Muscle of leg (tissue), 3 donors: ENCODE measurements at regions not wholly inside any gene's neighbourhood (a gene's known extent, or its start where the extent isn't known, plus 50 kb on each side); places are given as distances from the start of the nearest gene placed in this dataset.

Experiments
- DNase-seq: peaks from one replicate; pipeline ENCODE4 v3.0.0; 2013
- H3K27ac ChIP-seq: one replicate; pipeline ENCODE4 v1.5.1; 2013; ENCODE audit warnings: mild to moderate bottlenecking, low read length, control low read depth
- H3K27me3 ChIP-seq: one replicate; pipeline ENCODE4 v1.6.1; 2013; ENCODE audit warnings: low read length; ENCODE audit not compliant: control insufficient read depth, insufficient read depth
- H3K36me3 ChIP-seq: one replicate; pipeline ENCODE4 v1.6.1; 2013; ENCODE audit warnings: low read length; ENCODE audit not compliant: control insufficient read depth, insufficient read depth
- H3K4me1 ChIP-seq: one replicate; pipeline ENCODE4 v1.6.1; 2013; ENCODE audit warnings: low read length; ENCODE audit not compliant: control insufficient read depth, insufficient read depth
- H3K4me3 ChIP-seq: one replicate; pipeline ENCODE4 v1.5.1; 2013; ENCODE audit warnings: low read length, control low read depth
- H3K9me3 ChIP-seq: replicated peaks from 2 replicates; pipeline ENCODE4 v1.6.1; 2013; ENCODE audit warnings: low read depth, low read length; ENCODE audit not compliant: control insufficient read depth
- WGBS: methylation state at CpG from one replicate; pipeline ENCODE4 v1.1.5; 2013; ENCODE audit warnings: missing lambda C conversion rate; ENCODE audit not compliant: insufficient coverage; 5-methylcytosine and 5-hydroxymethylcytosine counted together

DNA sequence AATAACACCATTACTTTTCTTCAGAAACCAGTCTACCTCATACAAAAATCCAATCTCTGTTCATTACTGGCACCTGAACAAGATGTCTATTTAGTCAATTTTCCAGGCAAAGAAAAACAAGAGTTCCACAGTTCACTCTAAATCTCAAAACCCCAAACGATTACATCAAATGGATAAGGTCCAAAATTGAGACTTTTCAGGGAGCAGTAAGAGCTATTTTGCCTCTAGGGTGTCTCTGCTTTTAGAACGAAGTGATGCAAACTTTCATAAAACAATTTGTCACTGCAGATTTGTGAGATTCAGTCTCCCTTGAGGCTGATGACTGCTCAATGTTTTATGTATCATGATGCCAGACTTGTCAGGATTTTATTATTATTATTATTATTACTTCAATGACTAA lies 937.0 kb upstream of the PHF14 start:
- Histone ChIP-seq H3K4me3 (no peak overlapping the region), H3K27ac (no peak overlapping the region), H3K4me1 (no peaks in the 10 kb centered on the region), H3K9me3 (no peaks in the 10 kb centered on the region), H3K27me3 (no peaks in the 10 kb centered on the region), H3K36me3 (no peaks in the 10 kb centered on the region)
- peak; percentile 27 for DNase-seq
- WGBS = no CpG with 5 or more reads among the region's 2 CpGs

- no CpG with 5 or more reads among the region's 1 CpG for WGBS
Measured at GRCh38 chr7:10038351-10038750, 935.3 kb upstream of the PHF14 start.

GRCh38 chr7:10040674-10041073 lies 933.0 kb upstream of the PHF14 start:
- no CpG with 5 or more reads among the region's 3 CpGs for WGBS
- no peak overlapping the region for H3K27ac ChIP-seq
- no peaks in the 10 kb centered on the region for H3K4me1 ChIP-seq
- no peaks in the 10 kb centered on the region for H3K27me3 ChIP-seq
- H3K4me3 ChIP-seq = no peak overlapping the region
- no peaks in the 10 kb centered on the region for H3K36me3 ChIP-seq
- DNase-seq = no peak
- H3K9me3 ChIP-seq = no peaks in the 10 kb centered on the region

More at GRCh38 chr7:10038351-10038750, 935.3 kb upstream of the PHF14 start:
- Histone ChIP-seq H3K27me3 (no peaks in the 10 kb centered on the region), H3K36me3 (no peaks in the 10 kb centered on the region), H3K4me3 (no peak overlapping the region), H3K9me3 (no peaks in the 10 kb centered on the region), H3K27ac (no peak overlapping the region), H3K4me1 (no peaks in the 10 kb centered on the region)
- no peak for DNase-seq

GRCh38 chr7:10070899-10071298 lies 902.8 kb upstream of the PHF14 start:
- H3K36me3 ChIP-seq = no peaks in the 10 kb centered on the region
- DNase-seq = no peak
- no peak overlapping the region for H3K4me3 ChIP-seq
- no peaks in the 10 kb centered on the region for H3K4me1 ChIP-seq
- H3K27me3 ChIP-seq = no peaks in the 10 kb centered on the region
- H3K27ac ChIP-seq = no peak overlapping the region
- H3K9me3 ChIP-seq = no peaks in the 10 kb centered on the region

GRCh38 chr7:10075866-10076265 lies 897.8 kb upstream of the PHF14 start:
- WGBS = no CpG with 5 or more reads among the region's 3 CpGs
- no peak overlapping the region for H3K27ac ChIP-seq
- DNase-seq = no peak
- no peaks in the 10 kb centered on the region for H3K36me3 ChIP-seq
- no peaks in the 10 kb centered on the region for H3K27me3 ChIP-seq
- H3K4me1 ChIP-seq = no peaks in the 10 kb centered on the region
- no peak overlapping the region for H3K4me3 ChIP-seq
- peaks cover 2% of the 10 kb centered on the region for H3K9me3 ChIP-seq

DNA sequence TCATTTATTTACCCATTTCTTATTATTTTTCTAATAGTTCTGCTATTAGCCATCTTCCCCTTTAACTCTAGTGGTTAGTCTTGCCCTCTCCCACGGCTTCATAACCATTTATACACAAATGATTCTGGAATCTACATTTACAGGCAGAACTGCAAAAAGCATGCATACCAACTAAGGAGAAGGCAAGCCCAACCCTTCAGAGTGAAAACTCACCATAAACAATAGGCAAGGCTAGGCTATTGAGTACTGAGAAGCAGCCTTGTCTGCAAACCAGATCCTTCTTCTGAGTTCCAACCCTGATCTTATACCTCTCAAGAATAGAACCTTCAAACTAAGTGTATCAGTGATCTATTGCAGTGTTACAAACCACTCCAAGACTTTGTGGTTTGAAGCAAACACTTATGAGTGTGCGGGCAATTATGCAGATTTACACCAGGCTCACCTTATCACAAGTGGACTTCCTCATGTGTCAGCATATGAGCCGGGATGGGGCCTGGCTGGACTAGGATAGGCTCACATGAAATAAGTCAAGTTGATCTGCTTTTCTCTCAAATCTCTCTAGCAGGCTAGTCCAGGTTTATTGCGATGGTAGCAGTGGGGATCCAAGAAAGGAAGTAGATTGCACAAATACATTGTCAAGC lies 896.9 kb upstream of the PHF14 start:
- H3K27ac ChIP-seq = no peak overlapping the region
- H3K4me3 ChIP-seq = no peak overlapping the region
- no peaks in the 10 kb centered on the region for H3K4me1 ChIP-seq
- H3K27me3 ChIP-seq = no peaks in the 10 kb centered on the region
- WGBS = 83% methylated on average over 3 of the region's 4 CpGs
- H3K9me3 ChIP-seq = peaks cover 2% of the 10 kb centered on the region
- DNase-seq = no peak
- H3K36me3 ChIP-seq = no peaks in the 10 kb centered on the region

GRCh38 chr7:10079572-10079971 lies 894.1 kb upstream of the PHF14 start:
- no peaks in the 10 kb centered on the region for H3K27me3 ChIP-seq
- peaks cover 2% of the 10 kb centered on the region for H3K9me3 ChIP-seq
- no peak for DNase-seq
- no peak overlapping the region for H3K27ac ChIP-seq
- no peaks in the 10 kb centered on the region for H3K36me3 ChIP-seq
- WGBS = 90% methylated on average over 5 of the region's 5 CpGs
- no peak overlapping the region for H3K4me3 ChIP-seq
- H3K4me1 ChIP-seq = no peaks in the 10 kb centered on the region

GRCh38 chr7:10082896-10083295 lies 890.8 kb upstream of the PHF14 start:
- no CpG with 5 or more reads among the region's 4 CpGs for WGBS

GRCh38 chr7:10083766-10084165 lies 889.9 kb upstream of the PHF14 start:
- Histone ChIP-seq H3K4me3 (no peak overlapping the region), H3K4me1 (no peaks in the 10 kb centered on the region), H3K27me3 (no peaks in the 10 kb centered on the region), H3K9me3 (peaks cover 2% of the 10 kb centered on the region), H3K27ac (no peak overlapping the region), H3K36me3 (no peaks in the 10 kb centered on the region)
- WGBS = 100% methylated on average over 1 of the region's 4 CpGs
- no peak for DNase-seq

More at GRCh38 chr7:10082896-10083295, 890.8 kb upstream of the PHF14 start:
- DNase-seq = no peak
- Histone ChIP-seq H3K36me3 (no peaks in the 10 kb centered on the region), H3K27ac (no peak overlapping the region), H3K4me3 (no peak overlapping the region), H3K27me3 (no peaks in the 10 kb centered on the region), H3K4me1 (no peaks in the 10 kb centered on the region), H3K9me3 (peaks cover 2% of the 10 kb centered on the region)

DNA sequence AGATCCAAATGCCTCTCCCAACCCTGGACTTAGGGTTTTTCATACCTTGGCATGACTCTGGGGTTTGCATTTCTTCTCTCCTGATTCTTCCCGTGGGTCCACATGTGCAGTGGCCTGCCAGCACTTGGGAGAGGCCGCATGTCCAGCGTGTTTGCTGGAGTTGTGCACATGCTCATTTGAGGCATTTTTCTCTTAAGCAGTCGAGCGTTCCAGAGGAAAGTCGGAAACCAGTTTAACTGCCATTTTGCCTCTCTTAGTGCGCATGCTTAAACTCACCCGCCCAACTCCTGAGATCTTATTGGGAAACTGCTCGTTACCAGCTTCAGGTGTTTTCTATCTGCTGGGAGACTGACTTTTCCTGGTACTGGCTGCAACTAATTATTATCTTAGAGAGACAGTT lies 888.4 kb upstream of the PHF14 start:
- Histone ChIP-seq H3K4me1 (no peaks in the 10 kb centered on the region), H3K27ac (no peak overlapping the region), H3K9me3 (no peaks in the 10 kb centered on the region), H3K4me3 (no peak overlapping the region), H3K27me3 (no peaks in the 10 kb centered on the region), H3K36me3 (no peaks in the 10 kb centered on the region)
- DNase-seq = no peak
- WGBS = 64% methylated on average over 9 of the region's 9 CpGs

- Histone ChIP-seq H3K4me1 (no peaks in the 10 kb centered on the region), H3K4me3 (no peak overlapping the region), H3K27me3 (no peaks in the 10 kb centered on the region), H3K9me3 (no peaks in the 10 kb centered on the region), H3K27ac (no peak overlapping the region), H3K36me3 (no peaks in the 10 kb centered on the region)
- DNase-seq = no peak
- no CpG with 5 or more reads among the region's 2 CpGs for WGBS
Measured at GRCh38 chr7:10100572-10100971, 873.1 kb upstream of the PHF14 start.
